Sigmoid colon (tissue), 4 donors: ENCODE measurements at regions not wholly inside any gene's neighbourhood (a gene's known extent, or its start where the extent isn't known, plus 50 kb on each side); places are given as distances from the start of the nearest gene placed in this dataset.

Source experiments
- EP300 ChIP-seq, 4 donors: sonication (generic); formaldehyde crosslinking; IDR thresholded peaks; one replicate each; pipeline ENCODE4 v1.6.1; 2017; ENCODE audit warnings: antibody characterized with exemption in 4 of 4
- POLR2A ChIP-seq, 2 donors: fragments of 450-650 bp; IDR thresholded peaks; one replicate each; pipeline ENCODE4 v1.6.1; 2016; ENCODE audit warnings: antibody characterized with exemption in 2 of 2, mild to moderate bottlenecking in 2 of 2, moderate library complexity in 2 of 2
- POLR2AphosphoS5 ChIP-seq, 4 donors: sonication (generic); formaldehyde crosslinking; IDR thresholded peaks; one replicate each; pipeline ENCODE4 v1.6.1; 2017; ENCODE audit warnings: antibody characterized with exemption in 4 of 4
- TF ChIP-seq, protein P1 (sequence below), 4 experiments: fragments of 450-650 bp in 3 of 4; fragments of 200-600 bp in 1 of 4; IDR thresholded peaks; one replicate each; pipeline ENCODE4 v1.5.1; 2016 to 2019; ENCODE audit warnings: antibody characterized with exemption in 4 of 4, mild to moderate bottlenecking in 3 of 4, moderate library complexity in 2 of 4

DNA sequence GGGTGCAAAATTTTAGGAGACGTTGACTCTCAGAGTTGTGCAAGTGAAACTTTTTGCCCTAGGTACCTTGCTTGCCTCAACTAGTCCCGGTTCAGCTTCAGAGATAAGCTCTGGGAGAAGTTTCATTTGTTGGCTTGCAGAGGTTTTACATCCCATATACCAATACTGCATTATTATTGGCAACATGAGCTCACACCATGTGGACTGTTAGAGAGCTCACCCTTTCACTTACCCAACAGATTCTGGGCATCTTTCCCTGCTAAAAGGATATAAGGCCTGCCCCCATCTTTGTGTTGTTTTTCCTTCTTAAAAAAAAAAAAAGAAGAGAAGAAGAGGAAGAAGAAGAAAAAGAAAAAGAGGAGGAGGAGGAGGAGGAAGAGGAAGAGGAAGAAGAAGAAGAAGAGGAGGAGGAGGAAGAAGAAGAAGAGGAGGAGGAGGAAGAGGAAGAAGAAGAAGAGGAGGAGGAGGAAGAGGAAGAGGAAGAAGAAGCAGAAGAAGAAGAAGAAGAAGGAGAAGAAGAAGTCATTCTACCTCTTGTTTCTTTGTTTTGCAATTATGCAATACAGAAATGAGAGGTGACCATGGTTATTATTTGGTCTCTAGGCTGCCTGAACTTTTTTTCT is 292.6 kb upstream of the IRX3 start:
- TF ChIP-seq, protein P1, sequence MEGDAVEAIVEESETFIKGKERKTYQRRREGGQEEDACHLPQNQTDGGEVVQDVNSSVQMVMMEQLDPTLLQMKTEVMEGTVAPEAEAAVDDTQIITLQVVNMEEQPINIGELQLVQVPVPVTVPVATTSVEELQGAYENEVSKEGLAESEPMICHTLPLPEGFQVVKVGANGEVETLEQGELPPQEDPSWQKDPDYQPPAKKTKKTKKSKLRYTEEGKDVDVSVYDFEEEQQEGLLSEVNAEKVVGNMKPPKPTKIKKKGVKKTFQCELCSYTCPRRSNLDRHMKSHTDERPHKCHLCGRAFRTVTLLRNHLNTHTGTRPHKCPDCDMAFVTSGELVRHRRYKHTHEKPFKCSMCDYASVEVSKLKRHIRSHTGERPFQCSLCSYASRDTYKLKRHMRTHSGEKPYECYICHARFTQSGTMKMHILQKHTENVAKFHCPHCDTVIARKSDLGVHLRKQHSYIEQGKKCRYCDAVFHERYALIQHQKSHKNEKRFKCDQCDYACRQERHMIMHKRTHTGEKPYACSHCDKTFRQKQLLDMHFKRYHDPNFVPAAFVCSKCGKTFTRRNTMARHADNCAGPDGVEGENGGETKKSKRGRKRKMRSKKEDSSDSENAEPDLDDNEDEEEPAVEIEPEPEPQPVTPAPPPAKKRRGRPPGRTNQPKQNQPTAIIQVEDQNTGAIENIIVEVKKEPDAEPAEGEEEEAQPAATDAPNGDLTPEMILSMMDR (IDR thresholded peaks at IDR 0.05), result no peak
- TF ChIP-seq POLR2A (IDR thresholded peaks at IDR 0.05), result no peak
- TF ChIP-seq POLR2AphosphoS5 (IDR thresholded peaks at IDR 0.05), result no peak
- TF ChIP-seq EP300 (IDR thresholded peaks at IDR 0.05), result no peak
